NK-92 treated with Interleukin-12 subunit alpha and Interleukin-12 subunit beta, amount 100 ng/mL, for 24 hours (cell line): ENCODE measurements at regions not wholly inside any gene's neighbourhood (a gene's known extent, or its start where the extent isn't known, plus 50 kb on each side); places are given as distances from the start of the nearest gene placed in this dataset.

Source experiments
- DNase-seq: peaks from one replicate; lab custom pipeline; 2025; lab: John Stamatoyannopoulos, UW

GRCh38 chr6:51411496-51412125, 592.9 kb downstream of the TFAP2B start:
- DNase-seq: no peak

DNA sequence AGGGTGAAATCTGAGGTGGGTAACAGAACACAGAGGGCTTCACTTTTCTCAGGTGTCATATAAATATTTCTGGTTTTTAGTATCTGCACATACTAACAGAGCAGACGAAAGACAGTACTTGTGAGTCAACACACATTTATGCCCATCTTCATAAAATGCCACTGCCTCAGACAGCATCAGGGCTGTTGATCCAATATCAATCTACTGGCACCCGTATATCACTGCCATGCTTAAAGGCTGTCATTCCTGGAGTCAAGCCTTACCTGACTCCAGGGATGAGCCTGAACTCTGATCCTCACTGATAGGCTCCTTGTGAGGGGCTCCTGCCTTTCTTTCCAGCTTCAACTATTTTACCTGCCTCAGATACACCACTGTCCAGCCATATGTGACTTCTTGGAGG, 595.7 kb downstream of the TFAP2B start:
- DNase-seq: no peak

DNA sequence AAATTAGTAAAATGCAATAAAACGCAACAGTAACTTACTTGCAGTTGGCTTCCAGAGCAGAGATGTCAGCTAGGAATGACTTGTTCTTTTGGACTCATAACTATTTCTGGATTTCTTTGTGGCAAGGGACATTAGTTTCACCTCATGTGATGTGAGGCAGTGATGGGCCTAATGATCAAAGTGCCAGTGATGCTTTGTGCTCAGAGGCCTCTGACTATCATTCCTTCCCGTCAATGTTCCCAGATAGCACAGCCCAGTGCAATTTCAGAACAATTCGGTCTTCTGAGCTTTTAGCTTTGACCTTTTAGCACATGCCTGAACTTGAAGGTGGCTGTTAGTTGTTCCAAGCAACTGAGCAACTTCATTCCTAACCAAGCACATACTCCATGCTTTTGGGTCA, 596.8 kb downstream of the TFAP2B start:
- DNase-seq: no peak

DNA sequence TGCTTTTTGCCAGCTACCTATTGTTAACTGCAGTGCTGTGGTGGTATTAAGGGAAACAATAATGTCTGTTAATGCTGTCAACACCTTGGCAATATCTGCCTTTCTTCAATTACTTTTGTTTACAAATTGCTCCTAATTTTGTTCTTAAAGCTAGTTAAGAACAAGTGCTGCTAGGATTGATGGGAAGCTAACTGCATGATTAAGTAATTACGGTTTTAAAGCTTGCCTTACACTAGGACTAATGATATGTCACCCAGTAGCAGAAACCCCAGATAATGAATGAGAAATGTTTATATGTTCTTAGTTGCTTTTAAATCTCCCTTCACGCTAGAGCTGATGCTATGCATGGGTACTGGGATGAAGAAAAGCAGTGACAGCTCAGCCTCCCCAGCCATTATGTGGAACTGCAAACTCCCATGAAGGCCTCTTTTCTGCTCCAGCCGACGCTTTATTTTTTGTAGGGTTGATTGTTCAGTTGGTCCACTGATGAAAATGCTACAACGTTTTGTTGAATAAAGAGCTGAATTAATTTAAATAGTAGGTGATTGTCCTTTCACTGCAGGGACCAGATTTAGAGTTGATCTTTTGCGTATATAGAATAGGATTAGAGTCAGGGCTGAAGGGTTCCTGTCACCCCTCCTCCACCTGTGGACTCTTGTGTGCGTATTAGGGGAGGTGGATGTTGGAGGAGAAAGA, 610.5 kb downstream of the TFAP2B start:
- no peak for DNase-seq

DNA sequence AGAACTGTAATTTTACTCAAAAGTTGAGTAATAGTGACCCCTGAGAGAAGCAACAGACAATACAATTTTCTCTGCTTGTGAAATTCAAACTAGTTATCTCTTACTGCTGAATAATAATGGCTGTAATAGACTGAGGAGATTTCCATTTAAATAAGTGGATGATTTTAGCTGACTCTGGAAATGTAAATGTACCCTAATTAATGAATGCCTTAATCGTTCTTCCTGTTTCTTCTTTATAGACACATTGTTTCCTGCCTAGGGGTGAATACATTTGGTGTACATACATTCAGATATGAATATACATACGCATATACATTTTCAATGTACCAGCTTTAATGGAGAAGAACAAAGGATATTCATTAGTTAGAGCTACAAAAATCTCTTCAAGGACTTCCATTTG, 611.9 kb downstream of the TFAP2B start:
- DNase-seq: no peak

- DNase-seq: no peak
These were observed 613.8 kb downstream of the TFAP2B start for GRCh38 chr6:51432481-51432880.

GRCh38 chr6:51450248-51450957, 631.7 kb downstream of the TFAP2B start:
- DNase-seq: no peak

DNA sequence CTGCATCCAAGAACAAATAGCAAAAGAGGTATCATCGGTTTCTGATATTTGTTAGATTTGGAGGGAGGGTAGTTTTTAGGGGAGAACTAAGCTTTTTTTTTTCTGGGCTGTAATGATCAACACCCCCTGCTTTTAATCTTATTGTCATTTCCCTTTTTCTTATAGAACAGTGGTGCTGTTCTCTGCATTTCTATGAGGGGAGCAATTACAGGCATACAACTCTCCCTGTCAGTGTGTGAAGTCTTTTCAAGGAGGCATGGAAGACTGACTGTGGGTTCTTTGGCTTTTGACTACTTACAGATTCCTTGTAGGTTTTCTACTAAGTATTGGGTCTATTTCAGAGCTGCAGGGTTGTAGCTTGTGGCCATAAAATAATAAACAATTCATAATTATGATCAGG, 632.3 kb downstream of the TFAP2B start:
- no peak for DNase-seq

- DNase-seq: no peak
These were observed 631.1 kb downstream of the PKHD1 start for GRCh38 chr6:51456282-51456681.

- DNase-seq: no peak
These were observed 627.5 kb downstream of the PKHD1 start for GRCh38 chr6:51459958-51460357.

DNA sequence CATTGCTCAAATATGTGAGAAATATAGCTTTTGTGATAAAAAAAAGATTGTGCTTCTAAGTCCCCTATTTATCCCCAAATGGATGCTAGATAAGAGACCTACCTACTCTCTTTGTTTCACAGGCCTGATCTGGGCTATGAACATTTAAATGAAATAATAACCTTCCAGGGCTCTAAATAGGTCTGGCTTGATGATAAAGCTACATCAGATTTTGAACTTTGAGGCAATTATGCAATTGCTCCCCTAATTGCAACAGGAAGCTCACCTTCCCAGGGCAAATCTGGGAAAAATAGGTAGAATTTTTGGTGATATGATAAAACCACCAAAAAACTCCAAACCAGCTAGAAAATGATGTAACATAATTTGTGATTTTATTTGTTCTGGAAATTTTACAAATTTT, 624.5 kb downstream of the PKHD1 start:
- no peak for DNase-seq

DNA sequence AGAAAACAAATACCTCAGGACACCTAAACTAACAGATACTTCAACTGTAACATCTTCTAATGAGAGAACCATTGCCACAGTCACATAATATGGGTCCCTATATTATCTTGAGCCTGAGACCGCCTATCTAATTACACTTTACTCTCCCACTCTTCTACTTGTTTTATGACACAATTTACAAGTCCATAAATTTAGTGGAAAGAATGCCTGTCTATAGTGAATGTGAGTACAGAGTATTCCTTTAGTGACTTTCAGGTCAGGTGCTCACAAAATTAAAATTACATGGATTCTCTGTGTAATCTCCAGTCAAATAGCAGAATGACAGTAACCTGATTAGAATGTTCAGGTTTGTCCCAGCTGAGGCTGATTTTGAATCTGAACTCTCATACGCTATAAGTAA, 624.1 kb downstream of the PKHD1 start:
- no peak for DNase-seq

- DNase-seq: no peak
These were observed 622.5 kb downstream of the PKHD1 start for GRCh38 chr6:51464956-51465355.

- DNase-seq: no peak
These were observed 621.0 kb downstream of the PKHD1 start for GRCh38 chr6:51466427-51466826.

GRCh38 chr6:51467231-51467952, 620.0 kb downstream of the PKHD1 start:
- DNase-seq: no peak

DNA sequence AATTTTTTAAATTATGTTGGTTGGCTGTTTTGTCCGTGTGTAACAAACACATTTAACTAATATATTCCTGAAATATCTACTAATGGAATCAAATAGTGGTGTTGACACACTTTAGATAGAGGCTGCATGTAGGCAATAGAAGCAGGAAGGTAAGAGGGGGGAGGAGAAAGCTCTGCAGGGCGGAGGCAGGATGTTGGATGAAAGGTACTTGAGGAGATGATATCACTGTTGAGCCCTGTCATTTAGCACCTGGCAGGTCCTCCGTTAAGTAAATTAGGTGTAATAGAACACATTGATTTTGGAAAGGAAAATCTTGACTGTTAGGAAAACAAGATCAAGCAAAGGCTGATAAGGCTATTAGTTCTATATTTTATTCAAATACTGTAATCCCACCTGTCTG, 618.7 kb downstream of the PKHD1 start:
- no peak for DNase-seq

DNA sequence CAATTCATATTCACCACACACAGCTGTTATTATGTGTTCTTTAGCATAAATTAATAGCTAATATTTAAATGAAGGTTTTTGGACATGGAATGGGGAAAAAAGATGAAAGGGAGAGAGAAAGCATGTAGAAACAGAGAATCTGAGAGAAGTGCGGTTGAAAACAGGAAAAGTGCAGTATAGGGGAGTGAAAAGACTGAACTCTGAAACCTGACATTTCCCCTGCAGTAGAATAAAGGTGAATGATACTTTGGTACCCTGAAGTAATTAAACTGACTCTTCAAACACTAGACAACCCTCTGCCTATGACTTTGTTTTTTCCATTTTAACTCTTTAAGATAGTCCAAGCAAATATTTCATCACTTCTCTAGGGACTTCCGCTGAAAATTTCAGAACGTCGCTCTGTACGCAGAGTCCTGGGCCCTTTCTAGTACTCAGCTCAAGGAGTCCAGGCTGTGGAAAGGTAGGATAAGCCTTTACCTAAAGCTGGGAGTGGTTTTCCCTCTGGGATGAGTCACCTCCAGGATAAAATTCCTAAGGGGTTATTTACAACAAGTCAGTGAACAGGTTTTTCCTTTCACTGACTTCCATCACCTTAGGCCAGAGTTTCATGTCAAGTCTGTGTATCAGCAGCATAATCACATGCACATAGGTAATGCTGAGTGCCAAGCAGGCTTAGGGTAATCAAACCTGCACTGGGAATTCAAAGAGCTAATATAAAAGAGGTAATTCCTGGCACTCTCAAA, 614.5 kb downstream of the PKHD1 start:
- no peak for DNase-seq

GRCh38 chr6:51474022-51474975, 613.1 kb downstream of the PKHD1 start:
- DNase-seq: no peak

DNA sequence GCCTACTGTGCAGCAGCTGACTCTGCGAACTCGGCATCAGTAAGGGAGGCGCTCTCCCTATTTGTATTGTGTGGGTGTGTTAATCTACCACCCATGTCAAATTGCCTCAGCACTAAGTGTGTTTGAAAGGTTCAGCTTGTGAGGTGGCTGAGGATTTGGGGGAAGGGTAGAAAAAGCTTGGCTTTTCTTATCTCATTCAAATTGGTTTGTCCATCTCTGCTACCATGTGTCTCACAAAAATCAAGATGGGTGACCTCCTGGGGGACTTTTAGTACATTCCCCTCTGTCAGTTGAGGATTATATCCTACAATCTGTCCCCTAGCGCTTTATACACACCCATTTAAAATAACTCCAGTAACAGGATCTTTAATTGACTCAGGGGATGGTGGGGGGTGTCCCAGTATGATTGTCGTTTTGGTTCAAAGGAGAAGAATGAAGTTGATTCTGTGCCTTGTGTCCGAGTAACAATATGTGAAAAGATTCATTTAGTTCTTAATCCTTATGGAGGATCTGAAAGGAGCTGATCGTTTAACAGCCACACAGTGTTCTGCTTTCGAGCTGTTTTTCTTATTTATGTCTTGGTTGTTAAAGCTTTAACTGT, 609.6 kb downstream of the PKHD1 start:
- no peak for DNase-seq

DNA sequence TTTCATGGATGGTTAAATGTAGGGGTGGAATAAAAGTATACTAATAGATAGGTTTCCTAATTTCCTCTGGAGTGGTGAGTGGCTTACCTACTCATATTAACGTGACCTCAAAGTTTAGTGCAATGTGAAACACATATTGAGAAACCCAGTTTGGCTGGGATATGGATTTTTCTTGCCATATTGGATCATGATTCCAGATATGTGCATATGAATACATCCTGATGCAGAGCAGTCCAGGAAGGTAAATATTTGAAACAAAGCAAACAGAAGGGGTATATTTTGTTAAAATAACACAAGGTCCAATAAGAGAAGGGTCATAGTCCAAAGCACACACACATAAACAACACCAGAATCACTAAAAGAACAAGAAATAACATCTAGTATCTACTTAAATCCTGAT, 608.1 kb downstream of the PKHD1 start:
- DNase-seq: no peak
